SK-N-SH (cell line): ENCODE measurements at regions not wholly inside any gene's neighbourhood (a gene's known extent, or its start where the extent isn't known, plus 50 kb on each side); places are given as distances from the start of the nearest gene placed in this dataset.

Source experiments
- CHD2 ChIP-seq: fragments of 150-350 bp; IDR thresholded peaks from 2 replicates; pipeline ENCODE4 v1.6.1; 2018; ENCODE audit warnings: low read length; ENCODE audit not compliant: partially characterized antibody
- CTCF ChIP-seq: fragments of 200-600 bp; sonication (generic); IDR thresholded peaks from 2 replicates; pipeline ENCODE4 v1.6.1; 2017; ENCODE audit warnings: antibody characterized with exemption, mild to moderate bottlenecking, moderate library complexity
- ELF1 ChIP-seq: IDR thresholded peaks from 2 replicates; pipeline ENCODE4 v1.4.0; 2012
- EP300 ChIP-seq, 2 experiments: IDR thresholded peaks; 2 replicates each; pipeline versions ENCODE4 v1.4.0 to v1.6.1; 2012; ENCODE audit warnings: borderline replicate concordance in 1 of 2, low read depth in 1 of 2, low read length in 1 of 2
- EZH2phosphoT487 ChIP-seq: fragments of 200-600 bp; sonication (generic); IDR thresholded peaks from 2 replicates; pipeline ENCODE4 v1.6.1; 2017; ENCODE audit warnings: low read depth, mixed run types, mild to moderate bottlenecking, antibody characterized with exemption, moderate library complexity, borderline replicate concordance
- GABPA ChIP-seq: IDR thresholded peaks from 2 replicates; pipeline ENCODE4 v1.4.0; 2012; ENCODE audit warnings: low read depth, mild to moderate bottlenecking
- NRF1 ChIP-seq: IDR thresholded peaks from 2 replicates; pipeline ENCODE4 v1.6.1; 2012; ENCODE audit warnings: low read depth, mild to moderate bottlenecking, low read length
- PBX3 ChIP-seq: IDR thresholded peaks from 2 replicates; pipeline ENCODE4; 2012
- POLR2AphosphoS5 ChIP-seq: IDR thresholded peaks from 2 replicates; pipeline ENCODE4 v1.6.1; 2012; ENCODE audit warnings: low read depth, low read length
- RAD21 ChIP-seq: IDR thresholded peaks from 2 replicates; pipeline ENCODE4 v1.6.1; 2012; ENCODE audit warnings: mild to moderate bottlenecking, low read length
- RCOR1 ChIP-seq: fragments of 150-350 bp; IDR thresholded peaks from 2 replicates; pipeline ENCODE4 v1.6.1; 2017; ENCODE audit warnings: antibody characterized with exemption, low read length
- REST ChIP-seq: IDR thresholded peaks from 2 replicates; pipeline ENCODE4 v1.6.1; 2012; ENCODE audit warnings: mild to moderate bottlenecking, low read depth, low read length, moderate library complexity
- USF1 ChIP-seq: IDR thresholded peaks from 2 replicates; pipeline ENCODE4 v1.4.0; 2012; ENCODE audit warnings: low read depth, borderline replicate concordance
- YY1 ChIP-seq: IDR thresholded peaks from 2 replicates; pipeline ENCODE4 v1.4.0; 2012; ENCODE audit warnings: low read depth, mild to moderate bottlenecking

GRCh38 chr13:44051405-44051804 is 171.7 kb downstream of the LACC1 start:
- TF ChIP-seq CTCF (no peak), NRF1 (no peak), PBX3 (no peak), EP300 (IDR thresholded peaks at IDR 0.05; ENCODE audit: borderline replicate concordance in 1 of 2, low read depth in 1 of 2, low read length in 1 of 2) (no peak), RAD21 (no peak), POLR2AphosphoS5 (no peak), YY1 (no peak), REST (no peak), USF1 (no peak), ELF1 (no peak), GABPA (no peak), EZH2phosphoT487 (no peak), RCOR1 (no peak), CHD2 (no peak)
